ENCODE measurements at regions not wholly inside any gene's neighbourhood (a gene's known extent, or its start where the extent isn't known, plus 50 kb on each side); places are given as distances from the start of the nearest gene placed in this dataset.

GRCh38 chr7:52502281-52502680 lies 533.2 kb upstream of the POM121L12 start:
- Mint-ChIP-seq H3K4me3 (no peak overlapping the region), H3K4me1 (no peaks in the 10 kb centered on the region), H3K9me3 (no peaks in the 10 kb centered on the region), H3K36me3 (ENCODE audit: low read depth) (no peaks in the 10 kb centered on the region), H3K27ac (no peak overlapping the region), H3K27me3 (ENCODE audit: insufficient read depth) (no peaks in the 10 kb centered on the region)
- Histone ChIP-seq H3K27me3 (ENCODE audit: control insufficient read depth, insufficient read depth, low read length, poor library complexity, severe bottlenecking) (no peaks in the 10 kb centered on the region), H3K4me1 (ENCODE audit: control insufficient read depth, insufficient read depth, low read length) (no peaks in the 10 kb centered on the region), H3K9me3 (ENCODE audit: control insufficient read depth, low read length) (no peaks in the 10 kb centered on the region), H3K9ac (ENCODE audit: extremely low read depth, low read length, poor library complexity, severe bottlenecking) (no peak overlapping the region), H3K36me3 (ENCODE audit: control insufficient read depth, insufficient read depth, low read length) (no peaks in the 10 kb centered on the region), H3K4me3 (ENCODE audit: low read length) (no peak overlapping the region), H3K27ac (ENCODE audit: low read depth, low read length) (no peak overlapping the region)
- 78 to 100% methylated on average over 1 to 4 of the region's 4 CpGs for WGBS, 2 experiments (ENCODE audit: insufficient coverage in 1 of 2, insufficient read length in 1 of 2)
- DNase-seq = no peak
- no peak for TF ChIP-seq CTCF (conservative IDR thresholded peaks at IDR 0.05)

- Mint-ChIP-seq H3K27me3 (ENCODE audit: insufficient read depth) (no peaks in the 10 kb centered on the region), H3K4me1 (no peaks in the 10 kb centered on the region), H3K27ac (no peak overlapping the region), H3K9me3 (no peaks in the 10 kb centered on the region), H3K36me3 (ENCODE audit: low read depth) (no peaks in the 10 kb centered on the region), H3K4me3 (no peak overlapping the region)
- Histone ChIP-seq H3K9me3 (ENCODE audit: control insufficient read depth, low read length) (no peaks in the 10 kb centered on the region), H3K9ac (ENCODE audit: extremely low read depth, low read length, poor library complexity, severe bottlenecking) (no peak overlapping the region), H3K4me3 (ENCODE audit: low read length) (no peak overlapping the region), H3K27me3 (ENCODE audit: control insufficient read depth, insufficient read depth, low read length, poor library complexity, severe bottlenecking) (no peaks in the 10 kb centered on the region), H3K4me1 (ENCODE audit: control insufficient read depth, insufficient read depth, low read length) (no peaks in the 10 kb centered on the region), H3K36me3 (ENCODE audit: control insufficient read depth, insufficient read depth, low read length) (no peaks in the 10 kb centered on the region), H3K27ac (ENCODE audit: low read depth, low read length) (no peak overlapping the region)
- TF ChIP-seq CTCF (conservative IDR thresholded peaks at IDR 0.05) = no peak
- 80 to 89% methylated on average over 1 to 2 of the region's 2 CpGs for WGBS, 2 experiments (ENCODE audit: insufficient coverage in 1 of 2, insufficient read length in 1 of 2)
- no peak for DNase-seq
These were observed 533.7 kb upstream of the POM121L12 start for GRCh38 chr7:52501696-52502095.

DNA sequence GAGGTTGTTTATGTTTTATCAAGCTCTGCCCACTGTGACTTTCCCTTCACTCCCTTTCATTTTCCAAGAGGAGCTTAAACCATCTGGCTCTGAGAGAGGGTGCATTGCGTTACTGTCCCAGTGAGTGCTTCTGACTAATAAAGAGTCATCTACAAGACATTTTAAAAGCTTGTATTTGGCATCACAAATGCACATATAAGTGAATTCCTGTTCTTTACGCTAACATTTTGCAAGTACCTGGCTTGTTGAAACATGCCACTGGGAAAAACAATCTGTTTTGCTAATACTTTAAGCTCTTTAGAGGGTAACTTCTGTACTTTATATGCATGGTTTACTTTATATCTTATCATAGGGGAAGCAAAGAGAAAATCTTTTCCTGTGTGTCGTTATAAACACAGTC lies 534.6 kb upstream of the POM121L12 start:
- Mint-ChIP-seq H3K27ac (no peak overlapping the region), H3K36me3 (ENCODE audit: low read depth) (no peaks in the 10 kb centered on the region), H3K27me3 (ENCODE audit: insufficient read depth) (no peaks in the 10 kb centered on the region), H3K4me3 (no peak overlapping the region), H3K4me1 (no peaks in the 10 kb centered on the region), H3K9me3 (no peaks in the 10 kb centered on the region)
- WGBS, 2 experiments (ENCODE audit: insufficient coverage in 1 of 2, insufficient read length in 1 of 2) = 68% methylated on average over 3 of the region's 3 CpGs; no CpG with 5 or more reads in 1 of the 2 experiments
- Histone ChIP-seq H3K9ac (ENCODE audit: extremely low read depth, low read length, poor library complexity, severe bottlenecking) (no peak overlapping the region), H3K27ac (ENCODE audit: low read depth, low read length) (no peak overlapping the region), H3K36me3 (ENCODE audit: control insufficient read depth, insufficient read depth, low read length) (no peaks in the 10 kb centered on the region), H3K27me3 (ENCODE audit: control insufficient read depth, insufficient read depth, low read length, poor library complexity, severe bottlenecking) (no peaks in the 10 kb centered on the region), H3K9me3 (ENCODE audit: control insufficient read depth, low read length) (no peaks in the 10 kb centered on the region), H3K4me3 (ENCODE audit: low read length) (no peak overlapping the region), H3K4me1 (ENCODE audit: control insufficient read depth, insufficient read depth, low read length) (no peaks in the 10 kb centered on the region)
- no peak for DNase-seq
- TF ChIP-seq CTCF (conservative IDR thresholded peaks at IDR 0.05) = no peak
